ENCODE measurements at regions not wholly inside any gene's neighbourhood (a gene's known extent, or its start where the extent isn't known, plus 50 kb on each side); places are given as distances from the start of the nearest gene placed in this dataset.

DNA sequence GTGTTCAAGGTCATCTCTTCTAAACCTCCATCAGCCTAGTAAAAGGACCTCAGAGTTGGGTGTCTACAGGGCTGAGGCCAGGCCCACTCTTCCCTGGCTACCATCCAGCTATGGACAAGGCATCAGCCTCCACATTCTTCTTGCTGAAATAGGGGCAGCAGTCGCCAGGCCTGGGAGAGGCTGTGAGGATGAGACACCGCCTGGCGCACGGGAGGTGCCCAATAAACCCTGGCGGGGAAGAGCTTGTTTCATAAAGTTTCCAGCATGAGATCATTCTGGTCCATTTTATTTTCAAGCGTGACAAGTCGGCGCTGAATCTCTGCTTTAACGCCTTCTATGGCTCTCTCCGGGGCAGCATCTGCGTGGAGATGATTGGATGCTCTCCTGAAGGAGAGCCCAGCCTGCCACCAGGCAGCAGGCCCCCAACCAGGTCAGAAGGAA is 153.4 kb downstream of the OLFM1 start:
- no peak overlapping the region for H3K4me2 ChIP-seq (ENCODE audit: extremely low read depth, insufficient read depth, low read length)
- TF ChIP-seq EZH2 (IDR thresholded peaks at IDR 0.05; ENCODE audit: low read length, missing control alignments) = no peak
- TF ChIP-seq, protein P1, sequence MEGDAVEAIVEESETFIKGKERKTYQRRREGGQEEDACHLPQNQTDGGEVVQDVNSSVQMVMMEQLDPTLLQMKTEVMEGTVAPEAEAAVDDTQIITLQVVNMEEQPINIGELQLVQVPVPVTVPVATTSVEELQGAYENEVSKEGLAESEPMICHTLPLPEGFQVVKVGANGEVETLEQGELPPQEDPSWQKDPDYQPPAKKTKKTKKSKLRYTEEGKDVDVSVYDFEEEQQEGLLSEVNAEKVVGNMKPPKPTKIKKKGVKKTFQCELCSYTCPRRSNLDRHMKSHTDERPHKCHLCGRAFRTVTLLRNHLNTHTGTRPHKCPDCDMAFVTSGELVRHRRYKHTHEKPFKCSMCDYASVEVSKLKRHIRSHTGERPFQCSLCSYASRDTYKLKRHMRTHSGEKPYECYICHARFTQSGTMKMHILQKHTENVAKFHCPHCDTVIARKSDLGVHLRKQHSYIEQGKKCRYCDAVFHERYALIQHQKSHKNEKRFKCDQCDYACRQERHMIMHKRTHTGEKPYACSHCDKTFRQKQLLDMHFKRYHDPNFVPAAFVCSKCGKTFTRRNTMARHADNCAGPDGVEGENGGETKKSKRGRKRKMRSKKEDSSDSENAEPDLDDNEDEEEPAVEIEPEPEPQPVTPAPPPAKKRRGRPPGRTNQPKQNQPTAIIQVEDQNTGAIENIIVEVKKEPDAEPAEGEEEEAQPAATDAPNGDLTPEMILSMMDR (conservative IDR thresholded peaks at IDR 0.05 in 1 of 2, IDR thresholded peaks at IDR 0.05 in 1 of 2; ENCODE audit: low read depth in 1 of 2, low read length in 2 of 2) = no peak
- DNase-seq (ENCODE audit: low read depth in 2 of 2) = no peak

DNA sequence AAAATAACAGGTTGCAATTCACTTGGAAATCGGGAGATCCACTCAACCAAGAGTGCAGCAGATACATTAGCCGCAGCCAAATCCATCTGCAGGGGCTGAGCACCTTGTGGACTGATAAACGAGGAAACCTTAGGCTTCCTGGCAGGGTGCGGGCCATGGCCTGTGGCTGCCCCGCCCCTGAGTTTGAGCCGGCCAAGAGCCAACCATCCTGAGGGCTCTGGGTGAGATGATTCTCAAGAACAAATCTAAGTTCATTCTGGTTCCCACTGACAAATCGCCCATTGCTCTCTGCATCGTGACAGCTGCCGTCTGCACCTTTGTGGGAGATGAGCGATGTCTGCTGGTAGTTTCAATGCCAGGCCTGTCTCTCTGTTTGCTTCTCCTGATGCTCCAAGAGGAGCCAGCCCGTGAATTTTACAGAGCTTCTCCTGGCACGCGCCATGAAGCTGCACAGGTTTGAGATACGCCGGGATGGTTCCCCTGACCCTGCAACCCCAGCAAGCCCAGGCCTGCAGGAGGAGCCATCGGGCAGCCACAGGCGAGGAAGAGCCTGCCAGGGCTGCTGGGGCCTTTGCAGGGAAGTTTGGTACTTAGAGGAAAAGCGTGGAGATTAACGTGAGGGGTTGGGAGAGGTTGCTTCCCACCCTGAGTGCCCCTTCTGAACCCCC is 154.0 kb downstream of the OLFM1 start:
- no peak overlapping the region for H3K27ac ChIP-seq (ENCODE audit: insufficient read depth, low read length)
- DNase-seq (ENCODE audit: low read depth in 2 of 2) = no peak
- no peaks in the 10 kb centered on the region for H3K36me3 ChIP-seq (ENCODE audit: control insufficient read depth, insufficient read depth, low read length)
- H4K20me1 ChIP-seq (ENCODE audit: control insufficient read depth, extremely low read depth, insufficient read depth, low read length) = no peaks in the 10 kb centered on the region
- no peaks in the 10 kb centered on the region for H3K4me1 ChIP-seq (ENCODE audit: control insufficient read depth, extremely low read depth, insufficient read depth, low read length)
- H3K4me3 ChIP-seq (replicated peaks in 1 of 4; ENCODE audit: control extremely low read depth in 1 of 4, insufficient read depth in 1 of 4, low read depth in 3 of 4, low read length in 4 of 4) = no peak overlapping the region
- no peak overlapping the region for H3K4me2 ChIP-seq (ENCODE audit: extremely low read depth, insufficient read depth, low read length)
- no peak for TF ChIP-seq EZH2 (IDR thresholded peaks at IDR 0.05; ENCODE audit: low read length, missing control alignments)
- TF ChIP-seq, protein P1 (conservative IDR thresholded peaks at IDR 0.05 in 1 of 2, IDR thresholded peaks at IDR 0.05 in 1 of 2; ENCODE audit: low read depth in 1 of 2, low read length in 2 of 2) = no peak
- H3K79me2 ChIP-seq (ENCODE audit: control insufficient read depth, insufficient read depth, low read length) = no peaks in the 10 kb centered on the region
- no peaks in the 10 kb centered on the region for H3K9me3 ChIP-seq (ENCODE audit: control insufficient read depth, insufficient read depth, low read depth, low read length)
- H3K27me3 ChIP-seq (ENCODE audit: control insufficient read depth, insufficient read depth, low read length) = no peaks in the 10 kb centered on the region
- no peak overlapping the region for H3K9ac ChIP-seq (ENCODE audit: insufficient read depth, low read length)
- no peak overlapping the region for H2AFZ ChIP-seq (ENCODE audit: low read length)

More for the DNA sequence above, 153.4 kb downstream of the OLFM1 start:
- Histone ChIP-seq H3K4me1 (ENCODE audit: control insufficient read depth, extremely low read depth, insufficient read depth, low read length) (no peaks in the 10 kb centered on the region), H3K27ac (ENCODE audit: insufficient read depth, low read length) (no peak overlapping the region), H3K9ac (ENCODE audit: insufficient read depth, low read length) (no peak overlapping the region), H4K20me1 (ENCODE audit: control insufficient read depth, extremely low read depth, insufficient read depth, low read length) (no peaks in the 10 kb centered on the region), H3K36me3 (ENCODE audit: control insufficient read depth, insufficient read depth, low read length) (no peaks in the 10 kb centered on the region), H3K27me3 (ENCODE audit: control insufficient read depth, insufficient read depth, low read length) (no peaks in the 10 kb centered on the region), H2AFZ (ENCODE audit: low read length) (no peak overlapping the region), H3K79me2 (ENCODE audit: control insufficient read depth, insufficient read depth, low read length) (no peaks in the 10 kb centered on the region), H3K4me3 (replicated peaks in 1 of 4; ENCODE audit: control extremely low read depth in 1 of 4, insufficient read depth in 1 of 4, low read depth in 3 of 4, low read length in 4 of 4) (no peak overlapping the region), H3K9me3 (ENCODE audit: control insufficient read depth, insufficient read depth, low read depth, low read length) (no peaks in the 10 kb centered on the region)

DNA sequence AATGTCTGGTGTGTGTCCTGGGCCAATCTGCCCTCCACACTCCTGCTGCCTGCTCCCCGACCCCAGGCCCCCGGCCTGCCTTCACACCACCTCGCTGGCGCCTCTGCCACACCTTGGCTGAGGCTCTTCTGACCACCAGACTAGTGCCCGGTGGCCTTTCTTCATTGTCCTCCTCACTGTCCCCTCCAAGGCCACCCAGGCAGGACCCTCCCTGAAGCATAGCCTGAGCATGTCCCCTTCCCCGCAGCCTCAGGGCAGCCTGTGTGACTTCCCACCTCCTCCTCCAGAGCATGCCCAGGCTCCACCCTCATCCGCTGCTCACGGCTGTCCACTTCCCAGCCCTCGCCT is 154.6 kb downstream of the OLFM1 start:
- no peak for DNase-seq (ENCODE audit: low read depth in 2 of 2)
- no peaks in the 10 kb centered on the region for H3K4me1 ChIP-seq (ENCODE audit: control insufficient read depth, extremely low read depth, insufficient read depth, low read length)

More for the DNA sequence above, 154.6 kb downstream of the OLFM1 start:
- H3K27me3 ChIP-seq (ENCODE audit: control insufficient read depth, insufficient read depth, low read length) = no peaks in the 10 kb centered on the region
- no peaks in the 10 kb centered on the region for H3K79me2 ChIP-seq (ENCODE audit: control insufficient read depth, insufficient read depth, low read length)
- no peak overlapping the region for H3K27ac ChIP-seq (ENCODE audit: insufficient read depth, low read length)
- no peak overlapping the region for H3K4me2 ChIP-seq (ENCODE audit: extremely low read depth, insufficient read depth, low read length)
- H3K9ac ChIP-seq (ENCODE audit: insufficient read depth, low read length) = no peak overlapping the region
- TF ChIP-seq, protein P1 (conservative IDR thresholded peaks at IDR 0.05 in 1 of 2, IDR thresholded peaks at IDR 0.05 in 1 of 2; ENCODE audit: low read depth in 1 of 2, low read length in 2 of 2) = no peak
- TF ChIP-seq EZH2 (IDR thresholded peaks at IDR 0.05; ENCODE audit: low read length, missing control alignments) = no peak
- H3K36me3 ChIP-seq (ENCODE audit: control insufficient read depth, insufficient read depth, low read length) = no peaks in the 10 kb centered on the region
- H4K20me1 ChIP-seq (ENCODE audit: control insufficient read depth, extremely low read depth, insufficient read depth, low read length) = no peaks in the 10 kb centered on the region
- H3K4me3 ChIP-seq (replicated peaks in 1 of 4; ENCODE audit: control extremely low read depth in 1 of 4, insufficient read depth in 1 of 4, low read depth in 3 of 4, low read length in 4 of 4) = no peak overlapping the region
- no peaks in the 10 kb centered on the region for H3K9me3 ChIP-seq (ENCODE audit: control insufficient read depth, insufficient read depth, low read depth, low read length)
- H2AFZ ChIP-seq (ENCODE audit: low read length) = no peak overlapping the region
